ENCODE measurements at regions not wholly inside any gene's neighbourhood (a gene's known extent, or its start where the extent isn't known, plus 50 kb on each side); places are given as distances from the start of the nearest gene placed in this dataset.

DNA sequence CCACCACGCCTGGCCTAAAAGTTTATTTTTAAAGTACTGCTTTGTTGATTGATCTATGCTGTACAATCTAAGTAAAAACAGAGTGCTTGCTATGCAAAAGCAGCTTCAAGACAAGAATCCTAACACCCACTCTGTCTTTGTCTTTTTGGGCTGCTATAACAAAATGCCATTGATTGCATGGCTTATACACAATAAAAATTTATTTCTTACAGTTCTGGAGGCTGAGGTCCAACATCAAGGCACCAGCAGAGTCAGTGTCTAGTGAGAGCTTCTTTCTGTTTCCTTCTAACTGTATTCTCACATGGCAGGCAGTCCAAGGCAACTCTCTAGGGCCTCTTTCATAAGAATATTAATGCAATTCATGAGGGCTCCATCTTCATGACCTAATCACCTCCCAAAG, 63.6 kb upstream of the GJA5 start:
- TF ChIP-seq, protein P1, sequence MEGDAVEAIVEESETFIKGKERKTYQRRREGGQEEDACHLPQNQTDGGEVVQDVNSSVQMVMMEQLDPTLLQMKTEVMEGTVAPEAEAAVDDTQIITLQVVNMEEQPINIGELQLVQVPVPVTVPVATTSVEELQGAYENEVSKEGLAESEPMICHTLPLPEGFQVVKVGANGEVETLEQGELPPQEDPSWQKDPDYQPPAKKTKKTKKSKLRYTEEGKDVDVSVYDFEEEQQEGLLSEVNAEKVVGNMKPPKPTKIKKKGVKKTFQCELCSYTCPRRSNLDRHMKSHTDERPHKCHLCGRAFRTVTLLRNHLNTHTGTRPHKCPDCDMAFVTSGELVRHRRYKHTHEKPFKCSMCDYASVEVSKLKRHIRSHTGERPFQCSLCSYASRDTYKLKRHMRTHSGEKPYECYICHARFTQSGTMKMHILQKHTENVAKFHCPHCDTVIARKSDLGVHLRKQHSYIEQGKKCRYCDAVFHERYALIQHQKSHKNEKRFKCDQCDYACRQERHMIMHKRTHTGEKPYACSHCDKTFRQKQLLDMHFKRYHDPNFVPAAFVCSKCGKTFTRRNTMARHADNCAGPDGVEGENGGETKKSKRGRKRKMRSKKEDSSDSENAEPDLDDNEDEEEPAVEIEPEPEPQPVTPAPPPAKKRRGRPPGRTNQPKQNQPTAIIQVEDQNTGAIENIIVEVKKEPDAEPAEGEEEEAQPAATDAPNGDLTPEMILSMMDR (IDR thresholded peaks at IDR 0.05) = no peak
- TF ChIP-seq POLR2A (IDR thresholded peaks at IDR 0.05) = no peak
